ENCODE measurements at regions not wholly inside any gene's neighbourhood (a gene's known extent, or its start where the extent isn't known, plus 50 kb on each side); places are given as distances from the start of the nearest gene placed in this dataset.

DNA sequence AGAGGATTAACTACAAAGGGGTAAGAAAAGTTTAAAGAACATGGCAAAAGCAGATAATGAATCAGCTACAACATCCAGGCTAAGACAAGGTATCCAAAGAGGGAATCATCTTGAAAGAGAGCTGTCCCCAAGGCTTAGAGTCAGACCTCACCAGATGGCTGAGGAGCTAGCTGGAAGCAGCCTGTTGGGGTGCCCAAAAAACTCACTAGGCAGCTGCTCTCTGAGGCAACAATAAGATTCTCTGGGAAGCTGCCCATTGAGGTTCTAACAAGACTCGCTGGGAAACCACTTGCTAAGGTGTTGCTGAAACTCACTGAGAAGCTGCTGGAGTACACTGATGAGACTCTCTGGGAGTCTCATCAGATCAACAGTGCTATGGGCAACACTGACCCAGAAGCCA lies 185.2 kb downstream of the CETN3 start (continued):
- TF ChIP-seq, protein P1, sequence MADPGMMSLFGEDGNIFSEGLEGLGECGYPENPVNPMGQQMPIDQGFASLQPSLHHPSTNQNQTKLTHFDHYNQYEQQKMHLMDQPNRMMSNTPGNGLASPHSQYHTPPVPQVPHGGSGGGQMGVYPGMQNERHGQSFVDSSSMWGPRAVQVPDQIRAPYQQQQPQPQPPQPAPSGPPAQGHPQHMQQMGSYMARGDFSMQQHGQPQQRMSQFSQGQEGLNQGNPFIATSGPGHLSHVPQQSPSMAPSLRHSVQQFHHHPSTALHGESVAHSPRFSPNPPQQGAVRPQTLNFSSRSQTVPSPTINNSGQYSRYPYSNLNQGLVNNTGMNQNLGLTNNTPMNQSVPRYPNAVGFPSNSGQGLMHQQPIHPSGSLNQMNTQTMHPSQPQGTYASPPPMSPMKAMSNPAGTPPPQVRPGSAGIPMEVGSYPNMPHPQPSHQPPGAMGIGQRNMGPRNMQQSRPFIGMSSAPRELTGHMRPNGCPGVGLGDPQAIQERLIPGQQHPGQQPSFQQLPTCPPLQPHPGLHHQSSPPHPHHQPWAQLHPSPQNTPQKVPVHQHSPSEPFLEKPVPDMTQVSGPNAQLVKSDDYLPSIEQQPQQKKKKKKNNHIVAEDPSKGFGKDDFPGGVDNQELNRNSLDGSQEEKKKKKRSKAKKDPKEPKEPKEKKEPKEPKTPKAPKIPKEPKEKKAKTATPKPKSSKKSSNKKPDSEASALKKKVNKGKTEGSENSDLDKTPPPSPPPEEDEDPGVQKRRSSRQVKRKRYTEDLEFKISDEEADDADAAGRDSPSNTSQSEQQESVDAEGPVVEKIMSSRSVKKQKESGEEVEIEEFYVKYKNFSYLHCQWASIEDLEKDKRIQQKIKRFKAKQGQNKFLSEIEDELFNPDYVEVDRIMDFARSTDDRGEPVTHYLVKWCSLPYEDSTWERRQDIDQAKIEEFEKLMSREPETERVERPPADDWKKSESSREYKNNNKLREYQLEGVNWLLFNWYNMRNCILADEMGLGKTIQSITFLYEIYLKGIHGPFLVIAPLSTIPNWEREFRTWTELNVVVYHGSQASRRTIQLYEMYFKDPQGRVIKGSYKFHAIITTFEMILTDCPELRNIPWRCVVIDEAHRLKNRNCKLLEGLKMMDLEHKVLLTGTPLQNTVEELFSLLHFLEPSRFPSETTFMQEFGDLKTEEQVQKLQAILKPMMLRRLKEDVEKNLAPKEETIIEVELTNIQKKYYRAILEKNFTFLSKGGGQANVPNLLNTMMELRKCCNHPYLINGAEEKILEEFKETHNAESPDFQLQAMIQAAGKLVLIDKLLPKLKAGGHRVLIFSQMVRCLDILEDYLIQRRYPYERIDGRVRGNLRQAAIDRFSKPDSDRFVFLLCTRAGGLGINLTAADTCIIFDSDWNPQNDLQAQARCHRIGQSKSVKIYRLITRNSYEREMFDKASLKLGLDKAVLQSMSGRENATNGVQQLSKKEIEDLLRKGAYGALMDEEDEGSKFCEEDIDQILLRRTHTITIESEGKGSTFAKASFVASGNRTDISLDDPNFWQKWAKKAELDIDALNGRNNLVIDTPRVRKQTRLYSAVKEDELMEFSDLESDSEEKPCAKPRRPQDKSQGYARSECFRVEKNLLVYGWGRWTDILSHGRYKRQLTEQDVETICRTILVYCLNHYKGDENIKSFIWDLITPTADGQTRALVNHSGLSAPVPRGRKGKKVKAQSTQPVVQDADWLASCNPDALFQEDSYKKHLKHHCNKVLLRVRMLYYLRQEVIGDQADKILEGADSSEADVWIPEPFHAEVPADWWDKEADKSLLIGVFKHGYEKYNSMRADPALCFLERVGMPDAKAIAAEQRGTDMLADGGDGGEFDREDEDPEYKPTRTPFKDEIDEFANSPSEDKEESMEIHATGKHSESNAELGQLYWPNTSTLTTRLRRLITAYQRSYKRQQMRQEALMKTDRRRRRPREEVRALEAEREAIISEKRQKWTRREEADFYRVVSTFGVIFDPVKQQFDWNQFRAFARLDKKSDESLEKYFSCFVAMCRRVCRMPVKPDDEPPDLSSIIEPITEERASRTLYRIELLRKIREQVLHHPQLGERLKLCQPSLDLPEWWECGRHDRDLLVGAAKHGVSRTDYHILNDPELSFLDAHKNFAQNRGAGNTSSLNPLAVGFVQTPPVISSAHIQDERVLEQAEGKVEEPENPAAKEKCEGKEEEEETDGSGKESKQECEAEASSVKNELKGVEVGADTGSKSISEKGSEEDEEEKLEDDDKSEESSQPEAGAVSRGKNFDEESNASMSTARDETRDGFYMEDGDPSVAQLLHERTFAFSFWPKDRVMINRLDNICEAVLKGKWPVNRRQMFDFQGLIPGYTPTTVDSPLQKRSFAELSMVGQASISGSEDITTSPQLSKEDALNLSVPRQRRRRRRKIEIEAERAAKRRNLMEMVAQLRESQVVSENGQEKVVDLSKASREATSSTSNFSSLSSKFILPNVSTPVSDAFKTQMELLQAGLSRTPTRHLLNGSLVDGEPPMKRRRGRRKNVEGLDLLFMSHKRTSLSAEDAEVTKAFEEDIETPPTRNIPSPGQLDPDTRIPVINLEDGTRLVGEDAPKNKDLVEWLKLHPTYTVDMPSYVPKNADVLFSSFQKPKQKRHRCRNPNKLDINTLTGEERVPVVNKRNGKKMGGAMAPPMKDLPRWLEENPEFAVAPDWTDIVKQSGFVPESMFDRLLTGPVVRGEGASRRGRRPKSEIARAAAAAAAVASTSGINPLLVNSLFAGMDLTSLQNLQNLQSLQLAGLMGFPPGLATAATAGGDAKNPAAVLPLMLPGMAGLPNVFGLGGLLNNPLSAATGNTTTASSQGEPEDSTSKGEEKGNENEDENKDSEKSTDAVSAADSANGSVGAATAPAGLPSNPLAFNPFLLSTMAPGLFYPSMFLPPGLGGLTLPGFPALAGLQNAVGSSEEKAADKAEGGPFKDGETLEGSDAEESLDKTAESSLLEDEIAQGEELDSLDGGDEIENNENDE (IDR thresholded peaks at IDR 0.05; ENCODE audit: insufficient replicate concordance, low read length): no peak
- no peak for TF ChIP-seq SIN3A (conservative IDR thresholded peaks at IDR 0.05 in 1 of 2, IDR thresholded peaks at IDR 0.05 in 1 of 2; ENCODE audit: low read depth in 1 of 2, low read length in 2 of 2)
- TF ChIP-seq PHF8 (conservative IDR thresholded peaks at IDR 0.05; ENCODE audit: low read depth, low read length): no peak
- no peak for TF ChIP-seq GABPA (IDR thresholded peaks at IDR 0.05; ENCODE audit: borderline replicate concordance, insufficient read depth, low read length)
- no peak for TF ChIP-seq HDAC6 (IDR thresholded peaks at IDR 0.05; ENCODE audit: low read depth, low read length)
